ENCODE measurements at regions not wholly inside any gene's neighbourhood (a gene's known extent, or its start where the extent isn't known, plus 50 kb on each side); places are given as distances from the start of the nearest gene placed in this dataset.

DNA sequence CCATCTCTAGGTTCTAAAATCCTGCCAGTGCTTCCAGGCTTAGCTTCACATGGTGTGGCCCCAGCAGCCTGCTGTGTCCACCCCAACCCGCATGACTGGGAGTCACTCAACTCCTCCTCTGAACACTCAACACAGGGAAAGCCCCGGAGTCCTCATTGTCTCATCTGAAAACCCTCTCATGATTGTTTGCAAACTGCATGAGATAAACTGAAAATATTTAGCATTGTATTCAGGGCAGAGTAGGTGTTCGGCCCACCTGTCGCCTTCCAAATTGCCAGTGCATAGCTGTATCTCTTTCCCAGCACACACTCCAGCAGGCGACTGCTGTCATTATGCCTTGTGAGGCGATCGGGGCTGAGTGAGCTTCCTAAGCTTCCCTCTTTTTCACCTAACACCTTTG is 76.7 kb upstream of the SORBS2 start:
- in situ Hi-C loops (cut with HindIII; ENCODE audit: low pct_unique_long_range_greater_than_20kb, low sequenced_read_pairs) = no loop called here
- no peak for DNase-seq (ENCODE audit: low read depth, low spot score)

DNA sequence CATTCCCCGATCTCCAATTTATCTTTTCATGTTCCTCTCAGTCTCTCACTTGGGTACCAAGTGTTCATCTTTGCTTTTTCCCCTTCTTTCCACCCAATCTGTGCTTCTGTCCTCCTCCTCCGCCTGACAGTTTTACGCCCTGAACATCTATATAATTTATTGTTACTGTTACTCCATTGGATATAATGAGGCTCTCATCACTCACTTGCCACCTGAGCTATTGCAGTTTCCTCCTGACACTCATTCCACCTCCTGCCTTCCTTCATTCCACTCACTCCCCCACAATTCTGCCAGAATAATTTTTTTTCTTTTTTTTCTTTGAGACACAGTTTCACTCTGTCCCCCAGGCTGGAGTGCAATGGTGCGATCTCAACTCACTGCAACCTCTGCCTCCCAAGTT is 77.6 kb upstream of the SORBS2 start:
- no peak for DNase-seq (ENCODE audit: low read depth, low spot score)
- in situ Hi-C loops (cut with HindIII; ENCODE audit: low pct_unique_long_range_greater_than_20kb, low sequenced_read_pairs) = no loop called here

GRCh38 chr4:185890196-185890595 is 78.2 kb upstream of the SORBS2 start:
- DNase-seq (ENCODE audit: low read depth, low spot score) = no peak
- in situ Hi-C loops (cut with HindIII; ENCODE audit: low pct_unique_long_range_greater_than_20kb, low sequenced_read_pairs) = no loop called here

GRCh38 chr4:185892165-185892564 is 80.2 kb upstream of the SORBS2 start:
- in situ Hi-C loops (cut with HindIII; ENCODE audit: low pct_unique_long_range_greater_than_20kb, low sequenced_read_pairs) = no loop called here
- peak; percentile 8 for DNase-seq (ENCODE audit: low read depth, low spot score)

- DNase-seq (ENCODE audit: low read depth, low spot score) = no peak
Measured at GRCh38 chr4:185893500-185893899, 81.5 kb upstream of the SORBS2 start.

GRCh38 chr4:185894481-185894880 is 82.5 kb upstream of the SORBS2 start:
- in situ Hi-C loops (cut with HindIII; ENCODE audit: low pct_unique_long_range_greater_than_20kb, low sequenced_read_pairs) = no loop called here
- no peak for DNase-seq (ENCODE audit: low read depth, low spot score)

More at GRCh38 chr4:185893500-185893899, 81.5 kb upstream of the SORBS2 start:
- in situ Hi-C loops (cut with HindIII; ENCODE audit: low pct_unique_long_range_greater_than_20kb, low sequenced_read_pairs) = no loop called here

- DNase-seq (ENCODE audit: low read depth, low spot score) = no peak
- in situ Hi-C loops (cut with HindIII; ENCODE audit: low pct_unique_long_range_greater_than_20kb, low sequenced_read_pairs) = no loop called here
Measured at GRCh38 chr4:185895351-185895750, 83.4 kb upstream of the SORBS2 start.

DNA sequence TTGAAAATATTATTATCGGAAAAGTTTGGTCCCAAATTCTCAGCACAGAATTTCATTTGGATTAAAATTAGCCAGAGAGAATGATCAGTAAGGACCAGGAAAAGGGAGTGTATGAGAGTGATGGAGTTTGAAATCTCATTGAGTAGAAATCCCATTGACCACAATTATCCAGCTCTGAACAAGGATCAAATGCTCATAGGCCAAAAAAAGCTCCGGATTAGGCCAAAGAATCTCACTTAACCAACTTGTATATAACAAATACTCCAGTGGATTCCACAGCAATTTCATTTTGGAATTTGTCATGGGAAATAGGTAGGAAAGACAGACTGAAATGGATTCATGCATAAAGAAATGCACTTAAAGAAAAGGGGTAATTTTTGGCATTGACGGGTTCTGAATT is 83.9 kb upstream of the SORBS2 start:
- no peak for DNase-seq (ENCODE audit: low read depth, low spot score)
- in situ Hi-C loops (cut with HindIII; ENCODE audit: low pct_unique_long_range_greater_than_20kb, low sequenced_read_pairs) = no loop called here

DNA sequence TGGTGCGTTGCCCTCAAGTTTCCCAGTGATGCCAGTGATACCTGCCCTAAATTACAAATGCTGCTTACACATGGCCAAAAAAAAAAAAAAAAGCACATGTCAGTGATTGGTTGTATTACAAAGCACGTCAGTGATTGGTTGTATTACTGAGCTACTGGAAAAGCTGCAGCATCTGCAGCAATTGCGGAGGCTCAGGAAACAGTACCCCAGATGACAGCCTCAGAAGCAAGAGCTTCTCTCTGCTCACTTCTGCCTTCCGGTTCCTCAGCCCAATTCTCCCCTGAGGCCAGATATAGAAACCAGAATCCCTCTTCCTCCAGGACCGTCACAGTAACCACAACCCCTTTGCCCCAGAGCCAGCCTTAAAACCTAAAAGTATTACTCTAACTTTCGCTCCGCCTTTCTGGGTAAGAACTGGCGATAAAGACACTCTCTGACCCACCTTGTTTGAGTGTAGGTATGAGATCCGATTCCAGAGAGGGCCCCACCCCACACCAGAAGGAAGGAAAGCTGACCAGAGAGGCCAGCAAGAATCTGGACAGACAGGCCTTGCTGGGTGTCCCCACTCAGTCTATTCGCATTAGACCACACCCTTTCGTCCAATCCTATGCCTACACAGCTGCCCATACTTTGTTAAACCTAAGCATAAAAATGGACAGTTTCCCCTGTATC is 85.0 kb upstream of the SORBS2 start:
- DNase-seq (ENCODE audit: low read depth, low spot score) = no peak
- in situ Hi-C loops (cut with HindIII; ENCODE audit: low pct_unique_long_range_greater_than_20kb, low sequenced_read_pairs) = no loop called here

- DNase-seq (ENCODE audit: low read depth, low spot score) = no peak
- in situ Hi-C loops (cut with HindIII; ENCODE audit: low pct_unique_long_range_greater_than_20kb, low sequenced_read_pairs) = no loop called here
Measured at GRCh38 chr4:185898413-185898812, 86.4 kb upstream of the SORBS2 start.

- DNase-seq (ENCODE audit: low read depth, low spot score) = no peak
- in situ Hi-C loops (cut with HindIII; ENCODE audit: low pct_unique_long_range_greater_than_20kb, low sequenced_read_pairs) = no loop called here
Measured at GRCh38 chr4:185899833-185900232, 87.8 kb upstream of the SORBS2 start.

- DNase-seq (ENCODE audit: low read depth, low spot score) = no peak
- in situ Hi-C loops (cut with HindIII; ENCODE audit: low pct_unique_long_range_greater_than_20kb, low sequenced_read_pairs) = no loop called here
Measured at GRCh38 chr4:185902654-185903053, 90.7 kb upstream of the SORBS2 start.

DNA sequence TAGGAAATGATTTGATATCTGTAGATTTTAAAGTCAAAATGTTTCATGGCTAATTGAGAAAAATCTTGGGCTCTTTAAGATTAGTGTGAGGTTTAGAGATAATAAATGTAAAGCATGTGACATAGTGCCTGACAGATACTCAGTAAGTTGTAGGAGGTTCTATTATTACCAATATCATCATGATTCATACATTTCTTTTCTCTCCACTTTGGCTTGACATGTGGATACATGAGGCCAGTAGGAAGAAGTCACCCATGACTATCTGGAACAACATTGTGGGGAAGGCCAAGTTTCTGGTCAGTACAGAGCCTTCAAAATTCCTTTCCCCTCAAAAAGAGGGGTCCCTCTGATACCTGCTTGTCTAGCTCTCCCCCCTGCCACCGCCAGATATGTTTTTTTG is 91.2 kb upstream of the SORBS2 start:
- peak; percentile 9 for DNase-seq (ENCODE audit: low read depth, low spot score)
- in situ Hi-C loops (cut with HindIII; ENCODE audit: low pct_unique_long_range_greater_than_20kb, low sequenced_read_pairs) = no loop called here

- in situ Hi-C loops (cut with HindIII; ENCODE audit: low pct_unique_long_range_greater_than_20kb, low sequenced_read_pairs) = no loop called here
- no peak for DNase-seq (ENCODE audit: low read depth, low spot score)
Measured at GRCh38 chr4:185904381-185904780, 92.4 kb upstream of the SORBS2 start.

DNA sequence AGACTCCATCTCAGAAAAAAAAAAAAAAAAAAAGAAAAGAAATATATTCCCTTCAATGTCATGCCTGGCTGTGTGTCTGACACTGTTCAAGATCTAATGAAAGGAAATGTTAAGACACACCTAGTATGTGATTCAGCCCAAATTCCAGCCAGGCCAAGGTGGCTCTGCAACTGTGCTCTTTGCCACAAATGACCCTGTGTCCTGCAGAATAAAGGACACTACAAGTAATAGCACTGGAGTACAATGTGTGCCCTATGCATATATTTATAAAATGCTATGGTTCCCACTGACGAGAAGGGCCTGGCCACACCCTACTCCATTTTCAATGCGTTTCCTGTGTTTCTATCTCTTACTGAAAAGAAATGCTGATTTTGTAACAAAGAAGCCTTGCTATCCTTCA is 98.0 kb upstream of the SORBS2 start:
- in situ Hi-C loops (cut with HindIII; ENCODE audit: low pct_unique_long_range_greater_than_20kb, low sequenced_read_pairs) = no loop called here
- peak; percentile 25 for DNase-seq (ENCODE audit: low read depth, low spot score)

DNA sequence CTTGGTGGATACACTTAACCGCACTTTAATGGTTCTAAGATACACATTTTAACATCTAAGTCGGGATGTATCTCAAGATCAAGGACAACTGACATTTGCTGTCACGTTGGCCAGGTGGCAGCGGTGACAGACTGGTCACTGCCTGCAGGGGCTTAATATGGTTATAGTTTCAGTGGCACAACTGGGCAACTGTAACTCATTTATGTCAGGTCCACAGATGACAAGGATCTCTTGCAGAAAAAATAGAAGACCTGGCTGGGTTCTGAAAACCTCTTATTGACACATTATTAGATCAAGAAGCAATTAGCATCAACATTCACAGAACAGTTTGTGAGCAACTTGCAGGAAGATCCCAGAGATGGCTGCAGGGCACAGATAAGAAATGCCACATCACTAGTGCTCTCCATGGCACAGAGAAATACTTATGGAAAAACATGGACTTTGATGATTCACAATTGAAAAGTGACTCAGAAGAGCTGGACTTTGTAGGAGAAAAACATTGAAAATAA is 99.6 kb upstream of the SORBS2 start:
- no peak for DNase-seq (ENCODE audit: low read depth, low spot score)
- in situ Hi-C loops (cut with HindIII; ENCODE audit: low pct_unique_long_range_greater_than_20kb, low sequenced_read_pairs) = no loop called here

DNA sequence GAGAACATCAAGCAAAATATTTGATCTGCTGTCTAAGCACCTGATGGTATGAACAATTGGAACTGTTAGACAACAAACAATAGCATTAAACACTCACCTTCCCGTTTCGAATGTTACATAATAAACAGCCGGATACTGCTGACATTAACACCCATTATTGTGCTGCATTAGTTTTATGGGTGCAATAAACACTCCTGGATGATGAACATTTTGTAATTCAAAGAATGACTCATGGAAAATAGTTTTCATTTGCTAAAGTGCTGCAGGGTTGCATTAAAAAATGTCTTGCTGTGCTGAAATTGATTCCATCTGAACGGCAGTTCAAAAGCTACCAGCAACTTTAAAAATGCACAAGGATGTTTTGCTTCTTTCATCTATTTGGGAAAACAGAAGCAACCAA is 100.8 kb upstream of the SORBS2 start:
- in situ Hi-C loops (cut with HindIII; ENCODE audit: low pct_unique_long_range_greater_than_20kb, low sequenced_read_pairs) = no loop called here
- DNase-seq (ENCODE audit: low read depth, low spot score) = no peak

DNA sequence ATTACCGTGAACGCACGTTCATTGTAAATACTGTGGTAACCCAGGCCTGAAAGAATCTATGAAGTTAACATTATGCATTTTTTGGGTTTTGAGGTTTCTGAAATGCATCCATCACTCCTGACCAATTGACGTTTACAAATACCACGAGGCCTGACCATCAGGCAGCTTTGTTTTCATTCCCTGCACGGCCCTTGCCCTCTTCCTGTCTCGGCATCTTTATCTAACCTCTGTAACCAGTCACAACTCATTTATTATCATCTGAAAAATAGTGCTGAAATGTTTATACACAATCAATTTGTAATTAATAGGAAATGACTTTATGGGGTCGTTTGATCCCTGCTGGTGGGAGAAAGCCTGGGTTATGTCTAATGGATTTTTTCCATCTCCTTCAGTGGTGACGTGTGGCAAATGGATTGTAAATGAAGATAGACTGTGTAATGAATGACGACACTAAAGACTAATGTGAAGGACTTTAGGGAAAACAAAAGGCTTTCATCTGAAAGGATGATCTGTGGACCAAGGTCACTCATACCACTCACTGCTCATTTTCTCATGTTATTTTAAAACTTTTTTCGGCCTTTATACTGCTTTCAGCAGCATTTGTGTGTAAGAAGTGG is 102.7 kb upstream of the SORBS2 start:
- peak; percentile 97 for DNase-seq (ENCODE audit: low read depth, low spot score)
- in situ Hi-C loops (cut with HindIII; ENCODE audit: low pct_unique_long_range_greater_than_20kb, low sequenced_read_pairs) = no loop called here

- DNase-seq (ENCODE audit: low read depth, low spot score) = no peak
- in situ Hi-C loops (cut with HindIII; ENCODE audit: low pct_unique_long_range_greater_than_20kb, low sequenced_read_pairs) = no loop called here
Measured at GRCh38 chr4:185915271-185915670, 103.3 kb upstream of the SORBS2 start.

All from SK-MEL-5 (cell line).